Panc1 (cell line): ENCODE measurements at regions not wholly inside any gene's neighbourhood (a gene's known extent, or its start where the extent isn't known, plus 50 kb on each side); places are given as distances from the start of the nearest gene placed in this dataset.

Experiments
- CTCF ChIP-seq: fragments of 450-650 bp; IDR thresholded peaks from 2 replicates; pipeline ENCODE4 v1.5.1; 2017; ENCODE audit warnings: mild to moderate bottlenecking
- SIN3A ChIP-seq: IDR thresholded peaks from 2 replicates; pipeline ENCODE4 v1.6.1; 2012; ENCODE audit warnings: low read depth, mild to moderate bottlenecking, low read length, moderate library complexity, borderline replicate concordance; ENCODE audit not compliant: insufficient read depth
- TCF7L2 ChIP-seq: IDR thresholded peaks from 2 replicates; pipeline ENCODE4 v1.6.1; 2011; ENCODE audit warnings: mild to moderate bottlenecking, low read depth, low read length, inconsistent platforms
- TF ChIP-seq, protein P1 (sequence below), 2 experiments: IDR thresholded peaks; 2 replicates each; pipeline ENCODE4 v1.6.1; 2011 to 2012; ENCODE audit warnings: low read depth in 2 of 2, control low read depth in 1 of 2, low read length in 1 of 2, mild to moderate bottlenecking in 1 of 2, moderate library complexity in 1 of 2; ENCODE audit not compliant: insufficient read depth in 1 of 2

GRCh38 chr18:26631135-26631534 lies 82.8 kb upstream of the KCTD1 start:
- no peak for TF ChIP-seq CTCF
- TF ChIP-seq, protein P1, sequence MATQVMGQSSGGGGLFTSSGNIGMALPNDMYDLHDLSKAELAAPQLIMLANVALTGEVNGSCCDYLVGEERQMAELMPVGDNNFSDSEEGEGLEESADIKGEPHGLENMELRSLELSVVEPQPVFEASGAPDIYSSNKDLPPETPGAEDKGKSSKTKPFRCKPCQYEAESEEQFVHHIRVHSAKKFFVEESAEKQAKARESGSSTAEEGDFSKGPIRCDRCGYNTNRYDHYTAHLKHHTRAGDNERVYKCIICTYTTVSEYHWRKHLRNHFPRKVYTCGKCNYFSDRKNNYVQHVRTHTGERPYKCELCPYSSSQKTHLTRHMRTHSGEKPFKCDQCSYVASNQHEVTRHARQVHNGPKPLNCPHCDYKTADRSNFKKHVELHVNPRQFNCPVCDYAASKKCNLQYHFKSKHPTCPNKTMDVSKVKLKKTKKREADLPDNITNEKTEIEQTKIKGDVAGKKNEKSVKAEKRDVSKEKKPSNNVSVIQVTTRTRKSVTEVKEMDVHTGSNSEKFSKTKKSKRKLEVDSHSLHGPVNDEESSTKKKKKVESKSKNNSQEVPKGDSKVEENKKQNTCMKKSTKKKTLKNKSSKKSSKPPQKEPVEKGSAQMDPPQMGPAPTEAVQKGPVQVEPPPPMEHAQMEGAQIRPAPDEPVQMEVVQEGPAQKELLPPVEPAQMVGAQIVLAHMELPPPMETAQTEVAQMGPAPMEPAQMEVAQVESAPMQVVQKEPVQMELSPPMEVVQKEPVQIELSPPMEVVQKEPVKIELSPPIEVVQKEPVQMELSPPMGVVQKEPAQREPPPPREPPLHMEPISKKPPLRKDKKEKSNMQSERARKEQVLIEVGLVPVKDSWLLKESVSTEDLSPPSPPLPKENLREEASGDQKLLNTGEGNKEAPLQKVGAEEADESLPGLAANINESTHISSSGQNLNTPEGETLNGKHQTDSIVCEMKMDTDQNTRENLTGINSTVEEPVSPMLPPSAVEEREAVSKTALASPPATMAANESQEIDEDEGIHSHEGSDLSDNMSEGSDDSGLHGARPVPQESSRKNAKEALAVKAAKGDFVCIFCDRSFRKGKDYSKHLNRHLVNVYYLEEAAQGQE (IDR thresholded peaks at IDR 0.05; ENCODE audit: insufficient read depth in 1 of 2, low read depth in 2 of 2, low read length in 1 of 2), result no peak
- no peak for TF ChIP-seq TCF7L2
- TF ChIP-seq SIN3A, result no peak
